Mucosa of descending colon (tissue), 3 donors: ENCODE measurements at regions not wholly inside any gene's neighbourhood (a gene's known extent, or its start where the extent isn't known, plus 50 kb on each side); places are given as distances from the start of the nearest gene placed in this dataset.

Experiments
- ATAC-seq: fragments of 200-7000 bp; cut with Tn5 transposase; one replicate; pipeline ENCODE4 v1.9.1; 2020; ENCODE audit warnings: mild to moderate bottlenecking, moderate library complexity
- DNase-seq, 3 donors: peaks; one replicate each; pipeline ENCODE4 v3.0.0-alpha.2; 2020
- H3K36me3 ChIP-seq: fragments of 200-600 bp; one replicate; pipeline ENCODE4 v1.8.0; 2021; ENCODE audit warnings: low read depth, mild to moderate bottlenecking
- H3K4me1 ChIP-seq: fragments of 200-600 bp; one replicate; pipeline ENCODE4 v1.8.0; 2021; ENCODE audit warnings: low read depth, mild to moderate bottlenecking
- H3K4me3 ChIP-seq: fragments of 200-600 bp; one replicate; pipeline ENCODE4 v1.8.0; 2021; ENCODE audit warnings: mild to moderate bottlenecking
- H3K9me3 ChIP-seq: fragments of 200-600 bp; one replicate; pipeline ENCODE4 v1.8.0; 2021; ENCODE audit warnings: mild to moderate bottlenecking
- CTCF ChIP-seq: fragments of 200-600 bp; IDR thresholded peaks from one replicate; pipeline ENCODE4 v1.8.0; 2022; ENCODE audit warnings: antibody characterized with exemption, mild to moderate bottlenecking
- intact Hi-C, 2 donors: fragments of 100-400 bp; cut with DNase I in 1 of 2; cut with micrococcal nuclease in 1 of 2; formaldehyde crosslinking; loops; one replicate each; pipeline versions ENCODE4 v1.11.0 to v1.11.1; 2022; cut with DNase I, micrococcal nuclease
- donor health status: DM: no; HTN: no; CAD: no; lungs with moderate emphysema.
- donor health status: DM: no; HTN: no; CAD: no.
- donor health status: DM: no; HTN: yes; CAD: no.

GRCh38 chr13:99894840-99895443, 76.6 kb downstream of the ZIC5 start:
- intact Hi-C loops: no loop called here
- Histone ChIP-seq H3K4me1 (peaks cover 5% of the 10 kb centered on the region), H3K36me3 (no peaks in the 10 kb centered on the region), H3K4me3 (no peak overlapping the region), H3K9me3 (no peaks in the 10 kb centered on the region)
- DNase-seq (peak in 2 of 3 donors; percentile 25 to 40), ATAC-seq (peak; percentile 32)
- no peak for TF ChIP-seq CTCF

- Histone ChIP-seq H3K36me3 (no peaks in the 10 kb centered on the region), H3K4me3 (no peak overlapping the region), H3K9me3 (no peaks in the 10 kb centered on the region), H3K4me1 (peaks cover 5% of the 10 kb centered on the region)
- intact Hi-C loops: no loop called here
- no peak for TF ChIP-seq CTCF
- ATAC-seq (no peak), DNase-seq (no peak)
These were observed 77.3 kb downstream of the ZIC5 start for GRCh38 chr13:99894105-99894839.

GRCh38 chr13:99893567-99893966, 78.0 kb downstream of the ZIC5 start:
- ATAC-seq: no peak
- TF ChIP-seq CTCF: no peak
- intact Hi-C loops: no loop called here
- no peaks in the 10 kb centered on the region for H3K9me3 ChIP-seq
- no peak overlapping the region for H3K4me3 ChIP-seq
- H3K4me1 ChIP-seq: peaks cover 5% of the 10 kb centered on the region
- no peaks in the 10 kb centered on the region for H3K36me3 ChIP-seq
- no peak for DNase-seq

GRCh38 chr13:99892866-99893504, 78.6 kb downstream of the ZIC5 start:
- intact Hi-C loops: no loop called here
- TF ChIP-seq CTCF: no peak
- Histone ChIP-seq H3K4me3 (no peak overlapping the region), H3K36me3 (no peaks in the 10 kb centered on the region), H3K9me3 (no peaks in the 10 kb centered on the region), H3K4me1 (peaks cover 5% of the 10 kb centered on the region)
- no peak for ATAC-seq
- no peak for DNase-seq

GRCh38 chr13:99892196-99892613, 79.4 kb downstream of the ZIC5 start:
- Histone ChIP-seq H3K4me3 (no peak overlapping the region), H3K9me3 (no peaks in the 10 kb centered on the region), H3K36me3 (no peaks in the 10 kb centered on the region), H3K4me1 (peaks cover 5% of the 10 kb centered on the region)
- no peak for TF ChIP-seq CTCF
- intact Hi-C loops: no loop called here
- ATAC-seq: no peak
- DNase-seq: no peak
